BE2C (cell line): ENCODE measurements at regions not wholly inside any gene's neighbourhood (a gene's known extent, or its start where the extent isn't known, plus 50 kb on each side); places are given as distances from the start of the nearest gene placed in this dataset.

ENCODE experiments used
- DNase-seq: peaks from one replicate; pipeline ENCODE4 v3.0.0-alpha.2; 2020
- H3K27me3 ChIP-seq: fragments of 250-450 bp; sonication (Bioruptor Pico); 2 replicates; pipeline ENCODE4 v1.5.1; 2020; ENCODE audit warnings: mild to moderate bottlenecking
- H3K36me3 ChIP-seq: fragments of 250-450 bp; sonication (Bioruptor Pico); 2 replicates; pipeline ENCODE4 v1.5.1; 2020; ENCODE audit warnings: mild to moderate bottlenecking
- H3K4me1 ChIP-seq: fragments of 250-450 bp; sonication (Bioruptor Pico); 2 replicates; pipeline ENCODE4 v1.5.1; 2020
- H3K4me3 ChIP-seq: 2 replicates; pipeline ENCODE4 v1.5.1; 2011; ENCODE audit warnings: low read depth, low read length
- H3K9me3 ChIP-seq: fragments of 250-450 bp; sonication (Bioruptor Pico); 2 replicates; pipeline ENCODE4 v1.5.1; 2020
- TF ChIP-seq, protein P1 (sequence below): IDR thresholded peaks from 2 replicates; pipeline ENCODE4 v1.5.1; 2012; ENCODE audit warnings: mild to moderate bottlenecking, low read depth, low read length

DNA sequence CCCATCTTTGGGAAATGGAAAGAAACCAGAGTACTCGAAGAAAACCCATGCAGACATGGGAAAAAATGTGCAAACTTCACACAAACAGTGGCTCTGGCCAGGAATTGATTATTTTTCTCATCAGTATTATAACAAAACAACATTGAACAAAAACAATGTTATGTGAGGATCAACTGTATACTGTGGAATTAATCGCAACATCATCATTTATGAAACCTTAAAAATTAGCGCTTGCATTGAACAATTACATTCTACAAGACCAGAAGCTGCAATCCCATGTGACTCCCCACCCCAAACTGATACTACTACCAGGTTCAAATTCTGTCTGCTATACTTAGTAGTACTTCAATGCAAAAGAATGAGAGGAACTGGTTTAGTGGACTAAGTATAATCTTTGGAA lies 390.7 kb upstream of the PIK3R1 start:
- H3K27me3 ChIP-seq: no peaks in the 10 kb centered on the region
- H3K9me3 ChIP-seq: no peaks in the 10 kb centered on the region
- no peak for DNase-seq
- TF ChIP-seq, protein P1, sequence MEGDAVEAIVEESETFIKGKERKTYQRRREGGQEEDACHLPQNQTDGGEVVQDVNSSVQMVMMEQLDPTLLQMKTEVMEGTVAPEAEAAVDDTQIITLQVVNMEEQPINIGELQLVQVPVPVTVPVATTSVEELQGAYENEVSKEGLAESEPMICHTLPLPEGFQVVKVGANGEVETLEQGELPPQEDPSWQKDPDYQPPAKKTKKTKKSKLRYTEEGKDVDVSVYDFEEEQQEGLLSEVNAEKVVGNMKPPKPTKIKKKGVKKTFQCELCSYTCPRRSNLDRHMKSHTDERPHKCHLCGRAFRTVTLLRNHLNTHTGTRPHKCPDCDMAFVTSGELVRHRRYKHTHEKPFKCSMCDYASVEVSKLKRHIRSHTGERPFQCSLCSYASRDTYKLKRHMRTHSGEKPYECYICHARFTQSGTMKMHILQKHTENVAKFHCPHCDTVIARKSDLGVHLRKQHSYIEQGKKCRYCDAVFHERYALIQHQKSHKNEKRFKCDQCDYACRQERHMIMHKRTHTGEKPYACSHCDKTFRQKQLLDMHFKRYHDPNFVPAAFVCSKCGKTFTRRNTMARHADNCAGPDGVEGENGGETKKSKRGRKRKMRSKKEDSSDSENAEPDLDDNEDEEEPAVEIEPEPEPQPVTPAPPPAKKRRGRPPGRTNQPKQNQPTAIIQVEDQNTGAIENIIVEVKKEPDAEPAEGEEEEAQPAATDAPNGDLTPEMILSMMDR: no peak
- H3K4me1 ChIP-seq: no peaks in the 10 kb centered on the region
- H3K36me3 ChIP-seq: no peaks in the 10 kb centered on the region
- H3K4me3 ChIP-seq: no peak overlapping the region

DNA sequence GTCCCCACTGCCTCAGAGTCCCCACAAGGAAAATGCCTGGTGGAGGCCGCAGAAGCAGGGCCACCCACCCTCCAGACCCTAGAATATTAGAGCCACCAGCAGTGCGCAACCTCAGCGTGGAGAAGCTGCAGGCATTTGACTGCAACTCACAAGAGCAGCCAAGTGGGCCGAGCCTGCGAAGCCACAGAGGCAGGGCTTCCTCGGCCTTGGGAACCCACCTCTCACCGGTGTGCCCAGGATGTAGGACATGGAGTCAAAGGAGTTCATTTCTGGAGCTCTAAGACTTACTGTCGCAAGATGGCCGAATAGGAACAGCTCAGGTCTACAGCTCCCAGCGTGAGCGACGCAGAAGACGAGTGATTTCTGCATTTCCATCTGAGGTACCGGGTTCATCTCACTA lies 397.9 kb upstream of the PIK3R1 start:
- H3K27me3 ChIP-seq: no peaks in the 10 kb centered on the region
- TF ChIP-seq, protein P1: no peak

DNA sequence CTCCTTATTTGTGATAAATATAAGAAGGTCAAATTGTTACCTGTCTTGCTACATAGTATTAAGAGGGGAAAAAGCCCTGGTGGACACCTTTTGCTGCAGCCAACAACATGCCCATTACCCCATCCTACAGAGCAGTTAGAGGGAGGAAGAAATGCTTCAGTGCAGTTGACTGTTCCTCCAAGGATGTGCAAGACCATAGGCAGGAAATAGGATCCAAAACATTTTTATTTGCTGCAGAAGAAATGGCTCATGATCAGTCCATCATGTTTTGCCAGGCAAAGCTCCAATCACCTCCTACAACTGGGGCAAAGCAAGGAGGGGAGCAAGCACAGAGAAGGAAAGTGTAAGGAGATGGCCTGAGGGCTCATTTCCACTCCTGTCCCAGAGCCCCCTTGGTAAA lies 399.1 kb upstream of the PIK3R1 start:
- DNase-seq: no peak
- H3K4me3 ChIP-seq: no peak overlapping the region

More for the DNA sequence above, 397.9 kb upstream of the PIK3R1 start:
- H3K9me3 ChIP-seq: no peaks in the 10 kb centered on the region; the same call in 1 of the 2 replicates
- no peak for DNase-seq
- H3K4me1 ChIP-seq: no peaks in the 10 kb centered on the region
- no peak overlapping the region for H3K4me3 ChIP-seq
- H3K36me3 ChIP-seq: no peaks in the 10 kb centered on the region

DNA sequence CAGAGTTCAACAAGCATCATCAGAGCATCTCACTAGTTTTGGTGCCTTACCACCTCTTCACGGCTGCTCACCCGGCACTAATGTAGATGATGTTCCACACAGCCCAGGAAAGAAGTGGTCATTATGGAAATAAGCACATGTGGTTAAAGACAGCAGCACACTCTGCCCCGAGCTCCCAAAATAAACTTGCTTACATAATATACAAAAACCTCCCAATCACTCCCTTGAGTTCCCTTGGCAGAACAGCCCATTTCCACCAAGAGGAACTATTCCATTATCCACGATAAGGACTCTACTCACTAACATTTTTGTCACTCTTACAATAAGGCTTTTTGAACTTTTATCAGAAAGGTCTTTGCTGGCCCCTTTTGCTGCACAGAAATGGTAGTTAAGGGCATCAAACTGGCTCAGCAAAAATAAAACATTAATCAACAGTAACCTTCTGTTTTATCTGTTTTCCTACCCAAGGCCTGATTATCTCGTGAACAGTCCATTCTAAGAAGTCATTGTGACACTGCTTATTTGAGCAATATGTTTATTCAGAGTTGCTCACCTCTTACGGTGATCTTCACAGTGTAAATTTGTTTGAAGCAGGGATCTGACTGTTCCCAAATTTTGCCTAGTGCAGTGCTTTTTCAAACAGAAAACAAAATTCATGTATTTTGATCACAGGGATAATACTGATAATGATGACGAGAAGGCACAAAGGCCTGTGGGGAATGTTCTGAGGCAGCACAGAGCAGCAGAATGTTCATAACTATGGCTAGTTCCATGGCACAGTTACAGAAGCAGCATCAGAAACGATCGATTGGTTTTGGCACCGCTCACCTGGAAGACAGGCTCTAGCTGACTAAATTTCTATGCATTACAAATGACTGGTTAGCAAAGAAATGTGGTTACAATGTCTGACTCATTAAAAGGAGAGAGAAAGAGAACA lies 399.8 kb upstream of the PIK3R1 start:
- Histone ChIP-seq H3K4me1 (no peaks in the 10 kb centered on the region), H3K9me3 (no peaks in the 10 kb centered on the region; the same call in 1 of the 2 replicates), H3K36me3 (no peaks in the 10 kb centered on the region), H3K27me3 (no peaks in the 10 kb centered on the region), H3K4me3 (no peak overlapping the region)
- no peak for DNase-seq
- TF ChIP-seq, protein P1: no peak

More for the DNA sequence above, 399.1 kb upstream of the PIK3R1 start:
- Histone ChIP-seq H3K4me1 (no peaks in the 10 kb centered on the region), H3K27me3 (no peaks in the 10 kb centered on the region), H3K36me3 (no peaks in the 10 kb centered on the region), H3K9me3 (no peaks in the 10 kb centered on the region; the same call in 1 of the 2 replicates)
- TF ChIP-seq, protein P1: no peak

GRCh38 chr5:67814569-67815311 lies 400.8 kb upstream of the PIK3R1 start:
- H3K9me3 ChIP-seq: no peaks in the 10 kb centered on the region; the same call in 1 of the 2 replicates
- no peaks in the 10 kb centered on the region for H3K27me3 ChIP-seq
- H3K36me3 ChIP-seq: no peaks in the 10 kb centered on the region
- TF ChIP-seq, protein P1: no peak
- H3K4me1 ChIP-seq: no peaks in the 10 kb centered on the region
- no peak for DNase-seq
- H3K4me3 ChIP-seq: no peak overlapping the region
